Uterus (tissue), 3 donors: ENCODE measurements at regions not wholly inside any gene's neighbourhood (a gene's known extent, or its start where the extent isn't known, plus 50 kb on each side); places are given as distances from the start of the nearest gene placed in this dataset.

Source experiments
- DNase-seq, 2 donors: peaks; one replicate each; pipeline ENCODE4 v3.0.0-alpha.2; 2019 to 2020
- H3K27ac ChIP-seq, 2 donors: fragments of 200-600 bp; sonication (generic); 1 replicate in 1 of 2; 2 replicates in 1 of 2; pipeline ENCODE4 v1.5.1; 2016 to 2018
- H3K27me3 ChIP-seq, 2 donors: fragments of 200-600 bp; sonication (generic); one replicate each; pipeline ENCODE4 v1.5.1; 2018 to 2019; ENCODE audit warnings: control low read depth in 1 of 2
- H3K36me3 ChIP-seq, 2 donors: fragments of 200-600 bp; sonication (generic); one replicate each; pipeline ENCODE4 v1.5.1; 2019; ENCODE audit warnings: control low read depth in 1 of 2
- H3K4me1 ChIP-seq, 2 donors: fragments of 200-600 bp; sonication (generic); one replicate each; pipeline ENCODE4 v1.5.1; 2018 to 2019; ENCODE audit warnings: control low read depth in 1 of 2
- H3K4me3 ChIP-seq, 2 donors: fragments of 200-600 bp; sonication (generic); 1 replicate in 1 of 2; 2 replicates in 1 of 2; pipeline ENCODE4 v1.5.1; 2018 to 2019; ENCODE audit warnings: mild to moderate bottlenecking in 1 of 2
- H3K9me3 ChIP-seq, 2 donors: fragments of 200-600 bp; sonication (generic); one replicate each; pipeline ENCODE4 v1.5.1; 2019; ENCODE audit warnings: control low read depth in 1 of 2
- CTCF ChIP-seq, 4 experiments: fragments of 200-600 bp in 2 of 4; fragments of 450-650 bp in 2 of 4; sonication (generic) in 2 of 4; IDR thresholded peaks; one replicate each; pipeline ENCODE4 v1.5.1; 2016 to 2019; ENCODE audit warnings: antibody characterized with exemption in 4 of 4, mild to moderate bottlenecking in 2 of 4, moderate library complexity in 1 of 4
- POLR2A ChIP-seq, 2 donors: fragments of 450-650 bp; IDR thresholded peaks; one replicate each; pipeline ENCODE4 v1.6.1; 2016; ENCODE audit warnings: antibody characterized with exemption in 2 of 2, mild to moderate bottlenecking in 1 of 2, moderate library complexity in 1 of 2
- intact Hi-C: fragments of 100-400 bp; cut with DNase I; formaldehyde crosslinking; loops from one replicate; pipeline ENCODE4 v1.15.1; 2023; ENCODE audit warnings: low total_unique reads
- donor health status: DM: yes; HTN: yes; CAD: no.

- DNase-seq, result no peak
- TF ChIP-seq CTCF (IDR thresholded peaks at IDR 0.05) (no peak), POLR2A (IDR thresholded peaks at IDR 0.05) (no peak)
- H3K36me3 ChIP-seq, result no peaks in the 10 kb centered on the region
These were observed 144.1 kb upstream of the NCKAP5 start for GRCh38 chr2:133712369-133712768.

GRCh38 chr2:133713049-133713580 is 144.9 kb upstream of the NCKAP5 start:
- H3K27me3 ChIP-seq, result no peaks in the 10 kb centered on the region
- no peak for DNase-seq
- H3K36me3 ChIP-seq, result no peaks in the 10 kb centered on the region
- no peaks in the 10 kb centered on the region for H3K4me1 ChIP-seq
- no peaks in the 10 kb centered on the region for H3K9me3 ChIP-seq
- intact Hi-C loops, result no loop called here
- H3K4me3 ChIP-seq, result no peak overlapping the region
- no peak for TF ChIP-seq CTCF (IDR thresholded peaks at IDR 0.05)
- TF ChIP-seq POLR2A (IDR thresholded peaks at IDR 0.05), result no peak
- H3K27ac ChIP-seq, result no peak overlapping the region

More at GRCh38 chr2:133712369-133712768, 144.1 kb upstream of the NCKAP5 start:
- no peak overlapping the region for H3K27ac ChIP-seq
- no peaks in the 10 kb centered on the region for H3K9me3 ChIP-seq
- H3K27me3 ChIP-seq, result no peaks in the 10 kb centered on the region
- intact Hi-C loops, result no loop called here
- H3K4me3 ChIP-seq, result no peak overlapping the region
- H3K4me1 ChIP-seq, result no peaks in the 10 kb centered on the region

- no peaks in the 10 kb centered on the region for H3K9me3 ChIP-seq
- no peak overlapping the region for H3K4me3 ChIP-seq
- H3K27ac ChIP-seq, result no peak overlapping the region
- intact Hi-C loops, result no loop called here
- no peaks in the 10 kb centered on the region for H3K4me1 ChIP-seq
- no peaks in the 10 kb centered on the region for H3K36me3 ChIP-seq
- DNase-seq, result no peak
- TF ChIP-seq CTCF (IDR thresholded peaks at IDR 0.05) (no peak), POLR2A (IDR thresholded peaks at IDR 0.05) (no peak)
- no peaks in the 10 kb centered on the region for H3K27me3 ChIP-seq
These were observed 147.9 kb upstream of the NCKAP5 start for GRCh38 chr2:133716166-133716565.

GRCh38 chr2:133717497-133717896 is 149.2 kb upstream of the NCKAP5 start:
- no peak for DNase-seq
- intact Hi-C loops, result no loop called here
- Histone ChIP-seq H3K4me3 (no peak overlapping the region), H3K27me3 (no peaks in the 10 kb centered on the region), H3K4me1 (no peaks in the 10 kb centered on the region), H3K36me3 (no peaks in the 10 kb centered on the region), H3K27ac (no peak overlapping the region), H3K9me3 (no peaks in the 10 kb centered on the region)
- TF ChIP-seq CTCF (IDR thresholded peaks at IDR 0.05) (no peak), POLR2A (IDR thresholded peaks at IDR 0.05) (no peak)

GRCh38 chr2:133718688-133719201 is 150.5 kb upstream of the NCKAP5 start:
- no peaks in the 10 kb centered on the region for H3K36me3 ChIP-seq
- H3K4me1 ChIP-seq, result no peaks in the 10 kb centered on the region
- no peak overlapping the region for H3K27ac ChIP-seq
- H3K4me3 ChIP-seq, result no peak overlapping the region
- TF ChIP-seq POLR2A (IDR thresholded peaks at IDR 0.05) (no peak), CTCF (IDR thresholded peaks at IDR 0.05) (no peak)
- intact Hi-C loops, result no loop called here
- no peaks in the 10 kb centered on the region for H3K9me3 ChIP-seq
- DNase-seq, result no peak
- H3K27me3 ChIP-seq, result no peaks in the 10 kb centered on the region
